ENCODE measurements at regions not wholly inside any gene's neighbourhood (a gene's known extent, or its start where the extent isn't known, plus 50 kb on each side); places are given as distances from the start of the nearest gene placed in this dataset.

- Histone ChIP-seq H3K9ac (ENCODE audit: insufficient read depth in 1 of 2, low read depth in 2 of 2, low read length in 2 of 2) (no peak overlapping the region), H3K4me2 (ENCODE audit: insufficient read depth, low read length) (no peak overlapping the region), H4K20me1 (replicated peaks; ENCODE audit: control insufficient read depth, insufficient read depth, low read length) (no peaks in the 10 kb centered on the region), H3K9me3 (replicated peaks; ENCODE audit: control insufficient read depth, insufficient read depth, low read depth, low read length) (no peaks in the 10 kb centered on the region; the same call in 1 of the 2 replicates), H2AFZ (ENCODE audit: low read depth, low read length) (no peak overlapping the region), H3K27me3 (ENCODE audit: control insufficient read depth in 2 of 2, insufficient read depth in 2 of 2, low read length in 2 of 2) (no peaks in the 10 kb centered on the region), H3K4me1 (replicated peaks in 1 of 2; ENCODE audit: control insufficient read depth in 2 of 2, insufficient read depth in 2 of 2, low read length in 2 of 2) (no peaks in the 10 kb centered on the region), H3K36me3 (ENCODE audit: control insufficient read depth, insufficient read depth, low read length) (no peaks in the 10 kb centered on the region), H3K4me3 (no peak overlapping the region), H3K9me1 (ENCODE audit: control insufficient read depth, insufficient read depth, low read length) (no peaks in the 10 kb centered on the region), H3K27ac (ENCODE audit: extremely low read depth, low read depth, low read length) (no peak overlapping the region), H3K79me2 (ENCODE audit: control insufficient read depth, insufficient read depth, low read length) (no peaks in the 10 kb centered on the region)
- intact Hi-C loops (cut with micrococcal nuclease) (no loop called here), in situ Hi-C loops (cut with MboI) (no loop called here)
- TF ChIP-seq THRAP3 (IDR thresholded peaks at IDR 0.05; ENCODE audit: borderline replicate concordance) (no peak), ZNF3 (CRISPR knock-in tag; IDR thresholded peaks at IDR 0.05) (no peak), HLTF (IDR thresholded peaks at IDR 0.05) (no peak), ZNF347 (CRISPR knock-in tag; IDR thresholded peaks at IDR 0.05; ENCODE audit: low read depth) (no peak), CREB3L1 (IDR thresholded peaks at IDR 0.05; ENCODE audit: borderline replicate concordance, low read depth) (no peak), ZNF431 (CRISPR knock-in tag; IDR thresholded peaks at IDR 0.05) (no peak), DDX20 (tag; IDR thresholded peaks at IDR 0.05; ENCODE audit: low read depth) (no peak), IFI16 (CRISPR knock-in tag; IDR thresholded peaks at IDR 0.05) (no peak), ZNF121 (CRISPR knock-in tag; conservative IDR thresholded peaks at IDR 0.05) (no peak), ZNF696 (CRISPR knock-in tag; conservative IDR thresholded peaks at IDR 0.05) (no peak)
- POLR2A ChIA-PET, result no interaction called here
- no peak for DNase-seq (ENCODE audit: extremely low read depth in 1 of 4, low spot score in 3 of 4)
- BruUV-seq (replicated peaks), result no TSS peak
- no peak for ATAC-seq
- WGBS (ENCODE audit: insufficient coverage, low coverage, missing lambda C conversion rate), result no CpG with 5 or more reads among the region's 1 CpG
- CTCF ChIA-PET (ENCODE audit: low intra/inter-chr PET ratio), result no interaction called here
- FAIRE-seq, result no peak
Observed at GRCh38 chr4:141972950-141973349, 336.6 kb downstream of the IL15 start.

All from K562 (cell line).